Fibroblast of lung (primary cell): ENCODE measurements at regions not wholly inside any gene's neighbourhood (a gene's known extent, or its start where the extent isn't known, plus 50 kb on each side); places are given as distances from the start of the nearest gene placed in this dataset.
"Not testable (repeated sequence)": the region's sequence is repeated elsewhere in the genome, so short reads cannot be mapped to it uniquely, and the experiment has no call there.

Experiments
- DNase-seq, 2 donors: peaks; one replicate each; pipeline versions ENCODE4 v3.0.0 to v3.0.0-alpha.2; 2010; ENCODE audit warnings: low read depth in 2 of 2
- H2AFZ ChIP-seq: 2 replicates; pipeline ENCODE4 v1.5.1; 2012; ENCODE audit warnings: low read length, control low read depth, inconsistent platforms
- H3K27ac ChIP-seq: 2 replicates; pipeline ENCODE4 v1.5.1; 2011; ENCODE audit warnings: low read length, control low read depth; ENCODE audit not compliant: insufficient read depth
- H3K27me3 ChIP-seq: 2 replicates; pipeline ENCODE4 v1.5.1; 2011; ENCODE audit warnings: mild to moderate bottlenecking, low read length; ENCODE audit not compliant: control insufficient read depth, insufficient read depth
- H3K36me3 ChIP-seq: 2 replicates; pipeline ENCODE4 v1.5.1; 2011; ENCODE audit warnings: low read length; ENCODE audit not compliant: control insufficient read depth, insufficient read depth
- H3K4me1 ChIP-seq: 2 replicates; pipeline ENCODE4 v1.5.1; 2011; ENCODE audit warnings: low read length; ENCODE audit not compliant: control insufficient read depth, insufficient read depth; ENCODE audit errors: extremely low read depth
- H3K4me2 ChIP-seq: 2 replicates; pipeline ENCODE4 v1.5.1; 2011; ENCODE audit warnings: low read length, control low read depth; ENCODE audit not compliant: insufficient read depth; ENCODE audit errors: extremely low read depth
- H3K4me3 ChIP-seq, 4 experiments: fragments of 200-600 bp in 1 of 4; sonication (generic) in 1 of 4; replicated peaks in 1 of 4; 2 replicates each; pipeline ENCODE4 v1.5.1; 2011 to 2016; ENCODE audit warnings: low read length in 4 of 4, low read depth in 3 of 4, mild to moderate bottlenecking in 3 of 4, control low read depth in 2 of 4, inconsistent platforms in 1 of 4, mixed read lengths in 1 of 4; ENCODE audit not compliant: insufficient read depth in 1 of 4; ENCODE audit errors: control extremely low read depth in 1 of 4
- H3K79me2 ChIP-seq: 2 replicates; pipeline ENCODE4 v1.5.1; 2012; ENCODE audit warnings: mild to moderate bottlenecking, low read length, inconsistent platforms; ENCODE audit not compliant: control insufficient read depth, insufficient read depth
- H3K9ac ChIP-seq: 2 replicates; pipeline ENCODE4 v1.5.1; 2011; ENCODE audit warnings: mild to moderate bottlenecking, low read length, control low read depth; ENCODE audit not compliant: insufficient read depth
- H3K9me3 ChIP-seq: 2 replicates; pipeline ENCODE4 v1.5.1; 2012; ENCODE audit warnings: low read depth, low read length; ENCODE audit not compliant: control insufficient read depth, insufficient read depth
- H4K20me1 ChIP-seq: 2 replicates; pipeline ENCODE4 v1.5.1; 2011; ENCODE audit warnings: low read length; ENCODE audit not compliant: control insufficient read depth, insufficient read depth; ENCODE audit errors: extremely low read depth
- EZH2 ChIP-seq: IDR thresholded peaks from 2 replicates; pipeline ENCODE4 v1.5.1; 2012; ENCODE audit warnings: low read length, control low read depth, mild to moderate bottlenecking; ENCODE audit errors: missing control alignments
- TF ChIP-seq, protein P1 (sequence below), 2 donors: IDR thresholded peaks in 1 of 2; conservative IDR thresholded peaks in 1 of 2; 1 replicate in 1 of 2; 2 replicates in 1 of 2; pipeline ENCODE4 v1.5.1; 2011 to 2012; ENCODE audit warnings: low read length in 2 of 2, control low read depth in 1 of 2, inconsistent platforms in 1 of 2, low read depth in 1 of 2, mild to moderate bottlenecking in 1 of 2

DNA sequence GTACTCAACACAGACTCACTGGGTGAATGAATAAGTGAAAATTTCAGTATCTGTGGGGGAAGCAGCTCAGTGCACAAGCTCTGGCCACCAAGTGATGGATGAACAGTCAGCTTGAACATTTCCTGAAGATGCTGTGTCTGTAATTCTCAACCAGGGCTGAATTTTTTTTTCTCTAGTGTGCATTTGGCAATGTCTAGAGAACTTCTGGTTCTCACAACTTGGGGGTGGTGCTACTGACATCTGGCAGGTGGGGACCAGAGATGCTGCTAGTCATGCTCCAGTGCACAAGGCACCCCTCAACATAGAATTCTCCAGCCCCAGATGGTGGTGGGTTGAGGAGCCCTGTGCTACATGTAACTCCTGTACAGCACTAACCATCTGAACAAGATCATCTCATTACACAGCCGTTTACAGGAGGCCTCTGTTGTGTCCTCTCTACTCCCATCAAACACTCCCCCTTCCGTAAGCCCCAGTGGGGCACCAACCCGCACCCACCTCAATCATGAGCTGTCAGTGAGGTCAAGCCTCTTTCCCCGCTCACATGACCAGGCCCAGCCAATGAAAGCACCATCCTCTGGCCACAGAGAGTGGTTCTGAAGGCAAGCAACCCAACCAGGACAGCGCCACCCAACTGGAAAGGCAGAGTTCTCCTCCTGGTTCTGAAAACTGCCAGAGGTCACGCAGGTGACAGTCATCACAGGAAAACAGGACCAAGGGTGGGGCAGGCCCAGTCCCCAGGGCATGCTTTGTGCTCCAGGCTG lies 103.9 kb upstream of the PMEPA1 start:
- H3K4me3 ChIP-seq = no peak overlapping the region
- no peak for TF ChIP-seq EZH2
- TF ChIP-seq, protein P1, sequence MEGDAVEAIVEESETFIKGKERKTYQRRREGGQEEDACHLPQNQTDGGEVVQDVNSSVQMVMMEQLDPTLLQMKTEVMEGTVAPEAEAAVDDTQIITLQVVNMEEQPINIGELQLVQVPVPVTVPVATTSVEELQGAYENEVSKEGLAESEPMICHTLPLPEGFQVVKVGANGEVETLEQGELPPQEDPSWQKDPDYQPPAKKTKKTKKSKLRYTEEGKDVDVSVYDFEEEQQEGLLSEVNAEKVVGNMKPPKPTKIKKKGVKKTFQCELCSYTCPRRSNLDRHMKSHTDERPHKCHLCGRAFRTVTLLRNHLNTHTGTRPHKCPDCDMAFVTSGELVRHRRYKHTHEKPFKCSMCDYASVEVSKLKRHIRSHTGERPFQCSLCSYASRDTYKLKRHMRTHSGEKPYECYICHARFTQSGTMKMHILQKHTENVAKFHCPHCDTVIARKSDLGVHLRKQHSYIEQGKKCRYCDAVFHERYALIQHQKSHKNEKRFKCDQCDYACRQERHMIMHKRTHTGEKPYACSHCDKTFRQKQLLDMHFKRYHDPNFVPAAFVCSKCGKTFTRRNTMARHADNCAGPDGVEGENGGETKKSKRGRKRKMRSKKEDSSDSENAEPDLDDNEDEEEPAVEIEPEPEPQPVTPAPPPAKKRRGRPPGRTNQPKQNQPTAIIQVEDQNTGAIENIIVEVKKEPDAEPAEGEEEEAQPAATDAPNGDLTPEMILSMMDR (conservative IDR thresholded peaks at IDR 0.05 in 1 of 2, IDR thresholded peaks at IDR 0.05 in 1 of 2; ENCODE audit: low read depth in 1 of 2, low read length in 2 of 2) = no peak

DNA sequence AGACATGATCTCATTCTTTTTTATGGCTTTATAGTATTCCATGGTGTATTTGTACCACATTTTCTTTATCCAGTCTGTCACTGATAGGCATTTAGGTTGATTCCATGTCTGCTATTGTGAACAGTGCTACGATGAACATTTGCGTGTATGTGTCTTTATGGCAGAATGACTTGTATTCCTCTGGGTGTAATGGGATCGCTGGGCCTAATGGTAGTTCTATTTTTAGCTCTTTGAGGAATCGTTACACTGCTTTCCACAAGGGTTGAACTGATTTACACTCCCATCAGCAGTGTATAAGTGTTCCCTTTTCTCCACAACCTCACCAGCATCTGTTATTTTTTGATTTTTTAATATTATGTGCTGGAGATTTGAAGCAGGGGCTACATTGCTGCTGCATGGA lies 102.8 kb upstream of the PMEPA1 start:
- H3K27me3 ChIP-seq, DNase-seq, H2AFZ ChIP-seq, H3K36me3 ChIP-seq, H3K9me3 ChIP-seq, H3K4me1 ChIP-seq, H3K4me2 ChIP-seq, H3K4me3 ChIP-seq, H3K79me2 ChIP-seq, H4K20me1 ChIP-seq, H3K27ac ChIP-seq, H3K9ac ChIP-seq: not testable (repeated sequence)

More for the DNA sequence above, 103.9 kb upstream of the PMEPA1 start:
- H3K27me3 ChIP-seq = no peaks in the 10 kb centered on the region
- no peaks in the 10 kb centered on the region for H3K36me3 ChIP-seq
- H3K4me2 ChIP-seq = no peak overlapping the region
- H3K4me1 ChIP-seq = no peaks in the 10 kb centered on the region
- no peaks in the 10 kb centered on the region for H4K20me1 ChIP-seq
- no peaks in the 10 kb centered on the region for H3K79me2 ChIP-seq
- no peaks in the 10 kb centered on the region for H3K9me3 ChIP-seq
- H3K27ac ChIP-seq = no peak overlapping the region
- DNase-seq = no peak
- no peak overlapping the region for H3K9ac ChIP-seq
- H2AFZ ChIP-seq = no peak overlapping the region

DNA sequence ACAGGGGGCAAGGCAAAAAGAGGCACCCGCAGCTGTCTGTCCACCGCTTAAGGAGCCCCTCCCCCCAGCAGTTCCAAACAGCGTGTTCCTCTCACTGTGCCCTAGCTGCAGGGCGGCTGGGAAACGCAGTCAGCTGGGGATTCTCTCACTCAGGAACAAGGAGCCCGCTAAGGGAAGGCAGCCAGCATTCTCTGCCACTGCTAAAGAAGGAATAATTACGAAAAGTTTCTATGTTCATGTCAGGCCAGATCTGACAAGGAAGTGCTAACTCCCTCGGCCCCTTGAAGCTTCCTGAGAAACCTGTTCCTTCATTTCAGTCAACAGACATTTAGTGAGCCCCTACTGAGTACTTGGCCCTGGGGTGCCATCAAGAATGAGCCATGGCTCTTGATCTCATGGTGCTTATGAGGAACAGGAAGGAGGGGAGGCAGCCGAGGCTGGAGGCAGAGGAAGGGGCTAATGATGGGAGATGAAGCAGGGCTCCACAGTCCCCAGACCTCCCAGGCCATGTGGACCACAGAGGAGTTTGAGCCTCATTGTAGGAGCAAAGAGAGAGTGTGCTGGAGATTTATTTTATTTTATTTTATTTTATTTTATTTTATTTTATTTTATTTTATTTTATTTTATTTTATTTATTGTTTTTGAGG lies 101.7 kb upstream of the PMEPA1 start:
- H3K27ac ChIP-seq = no peak overlapping the region
- H3K9me3 ChIP-seq = no peaks in the 10 kb centered on the region
- H2AFZ ChIP-seq = no peak overlapping the region
- no peaks in the 10 kb centered on the region for H3K27me3 ChIP-seq
- no peaks in the 10 kb centered on the region for H3K79me2 ChIP-seq
- no peaks in the 10 kb centered on the region for H3K4me1 ChIP-seq
- H3K36me3 ChIP-seq = no peaks in the 10 kb centered on the region
- H4K20me1 ChIP-seq = no peaks in the 10 kb centered on the region
- H3K4me2 ChIP-seq = no peak overlapping the region
- no peak overlapping the region for H3K9ac ChIP-seq
- no peak for TF ChIP-seq EZH2
- TF ChIP-seq, protein P1 (conservative IDR thresholded peaks at IDR 0.05 in 1 of 2, IDR thresholded peaks at IDR 0.05 in 1 of 2; ENCODE audit: low read depth in 1 of 2, low read length in 2 of 2) = no peak
- no peak for DNase-seq
- H3K4me3 ChIP-seq = no peak overlapping the region
